Thymus (tissue), 11 donors: ENCODE measurements at regions not wholly inside any gene's neighbourhood (a gene's known extent, or its start where the extent isn't known, plus 50 kb on each side); places are given as distances from the start of the nearest gene placed in this dataset.

Source experiments
- DNase-seq, 9 donors: peaks; one replicate each; pipeline ENCODE4 v3.0.0-alpha.2; 2013; ENCODE audit warnings: low spot score in 9 of 9, low read depth in 6 of 9, missing footprints in 1 of 9
- H3K27ac ChIP-seq, 2 donors: one replicate each; pipeline ENCODE4 v1.5.1; 2013; ENCODE audit warnings: control low read depth in 1 of 2, low read depth in 1 of 2, low read length in 1 of 2, mild to moderate bottlenecking in 1 of 2, moderate library complexity in 1 of 2
- H3K27me3 ChIP-seq, 2 donors: one replicate each; pipeline ENCODE4 v1.5.1; 2013; ENCODE audit warnings: low read length in 1 of 2; ENCODE audit not compliant: control insufficient read depth in 2 of 2, insufficient read depth in 1 of 2
- H3K36me3 ChIP-seq, 2 donors: one replicate each; pipeline ENCODE4 v1.5.1; 2013; ENCODE audit warnings: low read length in 1 of 2, mild to moderate bottlenecking in 1 of 2, moderate library complexity in 1 of 2; ENCODE audit not compliant: control insufficient read depth in 2 of 2, insufficient read depth in 2 of 2
- H3K4me1 ChIP-seq, 2 donors: one replicate each; pipeline ENCODE4 v1.5.1; 2013; ENCODE audit warnings: low read length in 2 of 2; ENCODE audit not compliant: control insufficient read depth in 2 of 2, insufficient read depth in 2 of 2
- H3K4me3 ChIP-seq, 2 donors: one replicate each; pipeline ENCODE4 v1.5.1; 2013; ENCODE audit warnings: low read length in 2 of 2, control low read depth in 1 of 2, mild to moderate bottlenecking in 1 of 2
- H3K9me3 ChIP-seq, 2 donors: one replicate each; pipeline ENCODE4 v1.5.1; 2013; ENCODE audit warnings: low read length in 1 of 2, mild to moderate bottlenecking in 1 of 2; ENCODE audit not compliant: control insufficient read depth in 2 of 2, insufficient read depth in 1 of 2
- WGBS: extraction: QIAGEN DNeasy Blood & Tissue Kit; methylation state at CpG from one replicate; pipeline ENCODE4 v1.1.7; 2013; 5-methylcytosine and 5-hydroxymethylcytosine counted together
- donor health status: healthy.

DNA sequence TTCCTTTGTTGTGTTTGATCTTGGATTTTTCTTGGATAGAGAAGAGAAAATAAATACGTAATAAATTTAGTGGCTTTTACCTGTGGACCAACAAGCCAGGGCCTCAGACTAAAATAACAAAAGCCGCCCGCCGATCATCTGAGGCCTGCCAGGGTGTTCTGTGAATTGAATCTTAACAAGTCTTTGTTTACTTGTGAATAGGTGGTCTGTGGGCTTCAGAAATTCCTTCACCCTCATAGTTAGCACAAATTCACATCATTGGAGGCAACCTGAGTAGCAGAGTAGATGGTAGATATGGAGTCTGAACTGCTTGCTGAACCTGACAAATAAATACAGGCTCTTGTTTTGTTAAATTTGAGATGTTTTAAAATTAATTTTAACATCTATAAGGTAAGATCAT, 176.3 kb upstream of the MTNR1B start:
- no peak for DNase-seq
- Histone ChIP-seq H3K27ac (no peak overlapping the region), H3K36me3 (no peaks in the 10 kb centered on the region), H3K27me3 (no peaks in the 10 kb centered on the region), H3K4me1 (no peaks in the 10 kb centered on the region), H3K4me3 (no peak overlapping the region), H3K9me3 (no peaks in the 10 kb centered on the region)
- 97% methylated on average over 4 of the region's 4 CpGs for WGBS

DNA sequence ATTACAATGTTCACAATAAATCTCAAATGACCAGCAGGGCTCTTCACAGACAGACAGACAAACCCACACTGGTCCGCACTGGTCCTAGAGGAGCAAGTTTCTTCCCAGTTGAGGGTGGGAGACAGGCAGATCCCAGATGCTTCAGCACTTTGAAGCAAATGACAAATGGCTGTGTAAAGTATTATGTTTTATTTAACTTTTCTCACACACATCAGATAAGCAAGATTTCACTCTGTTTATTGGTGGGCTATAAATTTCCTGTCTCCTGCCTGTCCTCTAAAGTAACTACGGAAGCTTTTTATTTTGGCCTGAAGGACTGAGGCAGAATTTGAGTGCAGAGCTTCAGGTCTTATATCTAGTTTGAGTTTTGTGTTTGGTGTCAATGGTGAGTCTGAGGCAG, 174.7 kb upstream of the MTNR1B start:
- Histone ChIP-seq H3K4me1 (no peaks in the 10 kb centered on the region), H3K27ac (no peak overlapping the region), H3K27me3 (no peaks in the 10 kb centered on the region), H3K9me3 (no peaks in the 10 kb centered on the region), H3K36me3 (no peaks in the 10 kb centered on the region), H3K4me3 (no peak overlapping the region)
- 93% methylated on average over 2 of the region's 2 CpGs for WGBS
- no peak for DNase-seq

DNA sequence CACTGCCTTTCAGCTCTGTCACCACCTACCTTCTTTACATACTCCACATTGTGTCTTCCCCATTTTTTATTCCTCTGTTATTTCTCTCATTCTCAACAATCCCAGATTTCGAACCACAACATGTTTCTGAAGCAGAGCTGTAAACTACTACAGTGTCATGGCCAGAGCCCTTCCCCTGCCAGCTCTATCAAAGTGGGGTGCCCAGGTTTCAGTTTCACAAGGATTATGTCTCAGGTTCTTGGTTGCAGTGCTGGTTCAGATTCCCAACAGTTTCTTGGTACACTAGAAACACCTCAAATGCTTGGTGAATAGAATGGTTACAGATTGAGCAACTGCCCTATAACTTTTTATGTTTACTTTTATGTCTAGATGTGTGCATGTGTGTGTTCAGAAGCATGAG, 172.7 kb upstream of the MTNR1B start:
- 95% methylated on average over 1 of the region's 1 CpG for WGBS
- no peak overlapping the region for H3K27ac ChIP-seq
- no peaks in the 10 kb centered on the region for H3K27me3 ChIP-seq
- no peaks in the 10 kb centered on the region for H3K9me3 ChIP-seq
- no peak for DNase-seq
- no peaks in the 10 kb centered on the region for H3K36me3 ChIP-seq
- no peak overlapping the region for H3K4me3 ChIP-seq
- H3K4me1 ChIP-seq: no peaks in the 10 kb centered on the region

DNA sequence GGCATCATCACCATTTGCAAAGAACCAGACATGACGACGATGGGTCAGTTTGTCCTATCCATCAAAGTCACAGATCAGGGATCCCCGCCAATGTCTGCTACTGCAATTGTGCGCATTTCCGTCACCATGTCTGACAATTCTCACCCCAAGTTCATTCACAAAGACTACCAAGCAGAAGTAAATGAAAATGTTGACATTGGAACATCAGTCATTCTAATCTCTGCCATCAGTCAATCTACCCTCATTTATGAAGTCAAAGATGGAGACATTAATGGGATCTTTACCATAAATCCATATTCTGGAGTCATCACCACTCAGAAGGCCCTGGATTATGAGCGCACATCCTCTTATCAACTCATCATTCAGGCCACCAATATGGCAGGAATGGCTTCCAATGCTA, 171.6 kb upstream of the MTNR1B start:
- no peaks in the 10 kb centered on the region for H3K9me3 ChIP-seq
- H3K27me3 ChIP-seq: no peaks in the 10 kb centered on the region
- no peak overlapping the region for H3K4me3 ChIP-seq
- over 99% methylated on average over 6 of the region's 6 CpGs for WGBS
- no peaks in the 10 kb centered on the region for H3K36me3 ChIP-seq
- no peaks in the 10 kb centered on the region for H3K4me1 ChIP-seq
- DNase-seq: no peak
- H3K27ac ChIP-seq: no peak overlapping the region

DNA sequence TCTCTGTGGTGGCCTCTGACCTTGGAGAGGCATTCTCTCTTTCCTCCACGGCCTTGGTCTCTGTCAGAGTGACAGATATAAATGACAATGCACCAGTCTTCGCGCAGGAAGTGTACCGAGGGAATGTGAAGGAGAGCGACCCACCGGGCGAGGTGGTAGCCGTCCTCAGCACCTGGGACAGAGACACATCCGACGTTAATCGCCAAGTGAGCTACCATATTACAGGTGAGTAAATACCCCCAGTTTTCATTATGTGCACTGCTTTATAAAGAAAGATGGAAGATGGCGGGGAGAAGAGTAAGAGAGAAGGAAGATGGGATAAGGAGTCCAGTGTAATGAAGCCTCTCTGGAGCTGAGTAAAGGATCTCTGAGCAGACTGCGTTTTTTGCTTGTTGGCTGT, 167.8 kb upstream of the MTNR1B start:
- Histone ChIP-seq H3K27ac (no peak overlapping the region), H3K4me3 (no peak overlapping the region), H3K36me3 (no peaks in the 10 kb centered on the region), H3K9me3 (no peaks in the 10 kb centered on the region), H3K4me1 (no peaks in the 10 kb centered on the region), H3K27me3 (no peaks in the 10 kb centered on the region)
- no peak for DNase-seq
- 95% methylated on average over 13 of the region's 13 CpGs for WGBS

DNA sequence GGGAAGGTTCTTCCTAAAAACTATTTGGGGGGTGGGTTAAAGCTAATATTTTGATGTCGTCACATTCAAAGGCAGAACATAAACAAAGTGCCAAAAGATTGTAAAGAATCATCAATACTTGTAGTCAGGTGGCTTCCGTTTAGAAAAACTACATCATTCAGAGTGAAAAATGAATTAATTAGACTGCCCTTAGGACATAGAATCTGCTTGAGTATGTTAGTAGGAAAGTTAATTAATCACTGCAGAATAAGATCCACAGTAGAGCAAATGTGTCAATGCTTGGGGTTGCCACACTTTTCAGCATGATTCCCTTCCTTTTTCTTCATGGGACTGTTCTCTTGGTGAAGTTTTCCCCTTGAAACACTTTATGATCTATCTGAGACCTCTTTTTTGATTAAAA, 166.8 kb upstream of the MTNR1B start:
- H3K4me1 ChIP-seq: no peaks in the 10 kb centered on the region
- H3K9me3 ChIP-seq: no peaks in the 10 kb centered on the region
- DNase-seq: no peak
- no peaks in the 10 kb centered on the region for H3K27me3 ChIP-seq
- no peak overlapping the region for H3K4me3 ChIP-seq
- WGBS: 93% methylated on average over 2 of the region's 2 CpGs
- H3K36me3 ChIP-seq: no peaks in the 10 kb centered on the region
- H3K27ac ChIP-seq: no peak overlapping the region

DNA sequence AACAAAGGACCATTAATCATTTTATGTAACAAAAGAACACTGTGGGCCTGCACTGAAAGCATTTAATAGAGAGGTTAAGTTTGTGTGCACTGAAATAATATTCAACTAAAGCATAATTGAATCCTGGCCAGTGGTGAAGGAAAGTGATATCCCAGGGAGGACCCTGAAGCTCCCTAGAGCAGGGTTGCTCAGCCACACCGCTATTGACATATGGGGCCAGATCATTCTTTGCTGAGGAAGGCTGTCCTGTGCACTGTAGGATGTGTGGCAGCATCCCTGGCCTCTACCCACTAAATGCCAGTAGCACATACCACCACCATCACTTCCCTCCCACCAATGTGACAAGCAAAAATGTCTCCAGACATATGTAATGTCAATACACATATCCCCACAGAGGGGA, 166.1 kb upstream of the MTNR1B start:
- DNase-seq: no peak
- H3K36me3 ChIP-seq: no peaks in the 10 kb centered on the region
- no peak overlapping the region for H3K4me3 ChIP-seq
- H3K27ac ChIP-seq: no peak overlapping the region
- no peaks in the 10 kb centered on the region for H3K9me3 ChIP-seq
- no peaks in the 10 kb centered on the region for H3K27me3 ChIP-seq
- no peaks in the 10 kb centered on the region for H3K4me1 ChIP-seq
- WGBS: 94% methylated on average over 1 of the region's 1 CpG

DNA sequence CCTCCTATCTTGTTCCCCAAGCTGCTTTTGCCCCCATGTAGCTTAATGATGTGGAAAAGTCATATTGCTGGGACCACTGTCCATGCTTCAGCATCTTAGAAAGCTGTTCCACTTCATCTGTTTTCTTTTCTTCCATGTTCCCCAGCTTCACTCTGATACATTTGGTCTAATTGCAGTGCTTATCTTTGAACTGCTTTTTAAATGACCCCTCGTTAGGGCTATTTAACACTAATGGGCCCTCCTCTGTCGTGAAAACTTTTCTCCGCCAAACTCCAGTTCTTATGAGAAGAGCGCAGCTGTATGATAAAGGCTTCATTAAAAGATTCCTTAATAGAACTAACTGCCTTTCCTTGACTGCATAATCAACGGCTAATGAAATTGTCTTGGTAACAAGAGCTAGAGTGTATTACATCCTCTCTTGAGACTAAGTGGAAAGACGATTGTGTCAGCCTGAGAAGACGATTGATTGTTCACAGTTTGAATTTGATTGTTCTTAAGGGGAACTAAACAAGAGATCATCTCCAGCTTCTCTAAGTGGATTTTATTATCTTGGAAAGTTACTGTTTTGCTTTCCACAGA, 165.0 kb upstream of the MTNR1B start:
- 97% methylated on average over 7 of the region's 7 CpGs for WGBS
- Histone ChIP-seq H3K4me3 (no peak overlapping the region), H3K9me3 (no peaks in the 10 kb centered on the region), H3K27me3 (no peaks in the 10 kb centered on the region), H3K36me3 (no peaks in the 10 kb centered on the region), H3K4me1 (no peaks in the 10 kb centered on the region), H3K27ac (no peak overlapping the region)
- no peak for DNase-seq

DNA sequence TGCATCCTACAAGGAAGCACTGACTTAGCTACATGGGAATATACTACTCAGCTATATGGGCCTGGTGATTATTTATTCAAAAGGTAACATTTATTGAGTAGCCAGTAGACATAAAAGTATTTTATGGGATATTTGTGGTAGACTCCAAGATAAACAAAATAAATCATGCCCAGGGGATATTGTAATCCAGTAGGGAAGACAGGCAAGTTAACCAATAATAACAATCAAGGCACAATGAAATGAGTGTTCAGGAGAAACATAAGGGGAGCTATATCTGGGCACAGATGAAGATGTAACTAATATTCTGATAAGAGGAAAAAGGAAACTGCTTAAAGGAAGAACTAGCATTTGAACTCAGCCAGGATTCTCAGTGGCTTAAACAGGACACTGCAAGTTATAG, 161.4 kb upstream of the MTNR1B start:
- no peaks in the 10 kb centered on the region for H3K27me3 ChIP-seq
- no peaks in the 10 kb centered on the region for H3K9me3 ChIP-seq
- H3K27ac ChIP-seq: no peak overlapping the region
- no peaks in the 10 kb centered on the region for H3K4me1 ChIP-seq
- no peak overlapping the region for H3K4me3 ChIP-seq
- DNase-seq: no peak
- no peaks in the 10 kb centered on the region for H3K36me3 ChIP-seq
